ENCODE measurements at regions not wholly inside any gene's neighbourhood (a gene's known extent, or its start where the extent isn't known, plus 50 kb on each side); places are given as distances from the start of the nearest gene placed in this dataset.
"Not testable (repeated sequence)": the region's sequence is repeated elsewhere in the genome, so short reads cannot be mapped to it uniquely, and the experiment has no call there.

DNA sequence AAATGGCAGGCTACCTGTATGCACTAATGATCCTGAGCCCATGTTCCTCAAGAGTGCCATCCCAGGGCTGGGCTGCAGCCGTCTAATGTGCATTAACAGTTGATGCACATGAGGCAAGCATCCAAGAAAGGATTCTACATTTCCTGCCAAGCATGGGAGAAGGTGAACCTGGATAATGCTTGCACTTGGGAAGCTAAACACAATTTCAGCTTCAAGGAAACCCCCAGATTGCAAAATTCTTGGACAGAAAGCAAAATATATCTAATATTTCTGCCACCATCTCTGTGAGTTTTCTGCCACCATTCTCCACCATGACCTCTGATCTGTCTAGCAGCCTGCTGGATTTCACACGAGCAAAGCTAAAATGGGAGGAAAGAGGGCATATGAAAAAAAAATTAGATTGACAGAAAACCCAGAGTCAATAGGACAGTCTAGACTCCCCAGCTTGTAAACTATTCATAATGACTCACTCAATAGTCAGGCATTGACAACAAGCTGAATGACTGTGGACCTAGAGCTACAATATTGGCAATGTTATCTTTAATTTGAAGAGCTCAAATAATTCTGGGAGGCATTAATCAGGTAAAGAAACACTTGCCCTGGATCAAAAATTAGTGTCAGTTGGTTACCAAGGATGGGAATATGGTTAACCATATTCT lies 91.9 kb upstream of the BCL2L14 start:
- DNase-seq (ENCODE audit: low read depth in 2 of 2) = no peak

DNA sequence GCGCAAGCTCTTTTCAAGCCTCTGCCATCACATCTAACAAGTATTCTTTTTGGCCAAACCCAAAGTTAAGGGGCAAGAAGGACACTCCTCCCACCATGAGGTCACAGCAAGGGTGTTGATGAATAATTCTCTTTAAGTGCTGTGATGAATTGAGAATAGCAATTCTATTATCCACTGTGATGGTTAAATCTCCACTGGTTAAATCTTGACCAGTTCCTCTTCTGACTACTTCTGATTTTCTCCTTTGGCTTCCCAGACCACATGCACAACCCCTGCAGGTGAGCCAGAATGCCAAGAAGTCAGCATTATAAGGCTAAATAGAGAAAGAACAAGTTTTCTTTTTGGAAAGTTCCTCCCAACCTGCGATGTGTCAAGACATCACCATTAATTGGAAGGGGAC lies 90.6 kb upstream of the BCL2L14 start:
- DNase-seq (ENCODE audit: low read depth in 2 of 2) = no peak

DNA sequence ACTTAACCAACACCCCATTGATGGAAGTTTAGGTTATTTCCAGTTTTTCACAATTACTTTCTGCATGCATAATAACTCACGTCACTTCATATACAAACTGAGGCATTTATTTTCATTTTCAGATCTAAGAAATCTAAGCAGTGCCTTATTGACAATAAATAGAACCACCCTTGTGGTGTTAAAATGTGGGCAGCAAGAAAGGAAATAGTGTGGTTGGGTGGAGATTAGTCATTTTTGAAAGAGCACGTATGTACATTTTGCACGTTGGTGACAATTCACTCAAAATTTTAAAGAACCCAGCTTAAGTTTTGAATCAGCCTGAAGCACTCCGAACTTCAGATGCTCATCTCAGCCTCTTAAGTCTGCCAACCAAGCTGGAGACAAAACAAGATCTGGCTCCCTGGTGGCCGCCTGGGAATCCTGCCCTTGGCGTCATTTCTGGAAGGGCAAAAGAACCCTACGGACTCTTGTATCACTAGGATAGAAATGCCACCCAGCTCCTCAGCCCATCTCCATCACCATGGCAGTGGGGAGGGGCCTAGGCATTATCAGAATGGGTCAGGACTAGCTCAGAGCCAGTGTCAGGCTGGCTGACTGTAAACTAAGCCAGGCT lies 89.5 kb upstream of the BCL2L14 start:
- peak; percentile 21 to 28 for DNase-seq (ENCODE audit: low read depth in 2 of 2)

DNA sequence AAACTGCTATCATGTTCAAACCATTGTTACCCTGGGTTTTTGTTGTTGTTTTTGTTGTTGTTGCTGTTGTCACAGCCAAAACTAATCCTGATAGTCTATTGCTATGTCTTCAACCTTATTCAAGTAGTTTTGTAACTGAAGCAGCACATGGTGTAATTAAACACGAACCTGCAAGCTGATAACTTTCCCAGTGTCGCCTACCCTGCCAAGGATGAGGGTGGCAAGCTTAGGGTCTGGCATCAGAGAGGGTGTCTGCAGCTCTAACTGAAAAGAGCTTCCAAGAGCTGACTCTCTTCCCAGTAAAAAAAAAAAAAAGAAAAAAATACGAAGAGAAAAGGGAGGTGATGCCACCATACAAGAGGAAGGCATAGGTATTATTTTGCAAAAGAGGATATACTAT lies 86.3 kb upstream of the BCL2L14 start:
- no peak for DNase-seq (ENCODE audit: low read depth in 2 of 2)

DNA sequence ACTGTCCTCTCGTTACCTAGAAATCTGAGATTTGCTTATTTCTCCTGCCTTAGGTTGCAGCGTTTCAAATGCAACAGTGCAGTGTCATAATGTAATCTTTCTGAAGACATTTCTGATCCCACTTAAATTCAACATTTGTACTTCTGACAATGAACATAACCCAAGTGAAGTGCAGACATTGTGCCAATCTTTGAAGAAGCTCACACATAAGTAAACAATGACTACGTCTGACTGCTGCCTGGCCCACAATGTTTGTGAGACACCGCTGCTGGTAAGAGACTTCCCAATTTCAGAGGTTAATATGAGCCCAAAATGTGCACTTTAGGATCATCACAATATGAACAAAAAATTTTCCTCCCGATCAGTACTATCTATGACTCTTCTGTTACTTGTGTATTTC lies 84.6 kb upstream of the BCL2L14 start:
- DNase-seq (ENCODE audit: low read depth in 2 of 2) = no peak

DNA sequence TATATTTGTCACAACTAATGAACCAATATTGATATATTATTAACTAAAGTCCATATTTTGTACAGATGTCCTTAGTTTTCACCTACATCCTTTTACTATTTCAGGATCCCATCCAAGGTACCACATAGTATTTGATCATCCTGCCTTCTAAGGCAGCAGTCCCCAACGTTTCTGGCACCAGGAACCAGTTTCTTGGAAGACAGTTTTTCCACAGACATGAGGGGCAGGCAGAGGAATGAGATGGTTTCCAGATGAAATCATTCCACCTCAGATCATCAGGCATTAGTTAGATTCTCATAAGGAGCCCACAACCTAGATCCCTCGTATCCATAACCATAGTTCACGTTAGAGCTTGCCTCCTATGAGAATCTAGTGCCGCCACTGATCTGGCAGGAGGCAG lies 82.8 kb upstream of the BCL2L14 start:
- no peak for DNase-seq (ENCODE audit: low read depth in 2 of 2)

DNA sequence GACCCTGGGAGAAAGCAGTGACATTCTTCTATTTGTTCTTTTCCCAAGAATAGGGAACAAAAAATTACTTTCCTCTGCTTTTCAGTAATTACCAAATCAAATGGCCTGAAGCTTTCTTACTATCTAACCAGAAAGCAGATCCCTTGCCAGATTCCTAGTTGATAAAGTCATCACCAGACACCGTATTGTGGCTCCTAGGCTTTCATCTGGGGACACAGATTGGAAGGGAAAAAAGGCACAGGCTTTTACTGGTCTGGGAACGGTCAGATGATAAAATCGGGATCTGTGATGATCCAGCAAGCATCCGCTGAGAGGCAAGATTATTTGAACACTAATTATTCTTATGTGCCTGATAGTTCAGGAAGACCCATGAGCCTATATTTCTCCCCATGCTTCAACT lies 79.1 kb upstream of the BCL2L14 start:
- DNase-seq (ENCODE audit: low read depth in 2 of 2) = no peak

DNA sequence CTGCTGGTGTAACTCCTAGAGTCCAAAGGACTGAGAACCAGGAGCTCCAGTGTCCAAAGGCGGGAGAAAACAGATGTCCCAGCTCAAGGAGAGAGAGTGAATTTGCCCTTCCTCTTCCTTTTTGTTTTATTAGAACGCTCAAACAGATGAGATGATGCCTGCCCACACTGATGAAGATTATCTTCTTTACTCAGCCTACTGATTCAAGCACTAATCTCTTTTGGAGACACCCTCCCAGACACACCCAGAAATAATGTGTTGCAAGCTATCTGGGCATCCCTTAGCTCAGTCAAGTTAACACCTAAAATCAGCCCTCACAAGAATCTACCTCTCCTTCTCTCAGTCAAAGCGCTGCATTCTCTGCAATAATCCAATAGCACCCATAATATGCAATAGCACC lies 78.2 kb upstream of the BCL2L14 start:
- DNase-seq (ENCODE audit: low read depth in 2 of 2) = no peak

DNA sequence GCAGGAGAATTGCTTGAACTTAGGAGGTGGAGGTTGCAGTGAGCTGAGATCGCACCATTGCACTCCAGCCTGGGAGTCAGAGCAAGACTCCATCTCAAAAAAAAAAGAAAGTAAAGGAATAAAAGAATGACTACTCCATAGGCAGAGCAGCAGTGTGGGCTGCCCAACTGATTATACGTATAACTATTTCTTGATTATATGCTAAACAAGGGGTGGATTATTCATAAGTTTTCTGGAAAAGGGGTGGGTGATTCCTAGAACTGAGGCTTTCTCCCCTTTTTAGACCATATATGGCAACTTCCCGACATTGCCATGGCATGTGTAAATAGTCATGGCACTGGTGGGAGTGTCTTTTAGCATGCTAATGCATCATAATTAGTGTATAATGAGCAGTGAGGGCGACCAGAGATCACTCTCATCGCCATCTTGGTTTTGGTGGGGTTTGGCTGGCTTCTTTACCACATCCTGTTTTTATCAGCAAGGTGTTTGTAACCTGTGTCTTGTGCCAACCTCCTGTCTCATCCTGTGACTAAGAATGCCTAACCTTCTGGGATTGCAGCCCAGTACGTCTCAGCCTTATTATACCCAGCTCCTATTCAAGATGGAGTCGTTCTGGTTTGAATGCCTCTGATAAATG lies 72.3 kb upstream of the BCL2L14 start:
- not testable (repeated sequence) for DNase-seq (ENCODE audit: low read depth in 2 of 2)

DNA sequence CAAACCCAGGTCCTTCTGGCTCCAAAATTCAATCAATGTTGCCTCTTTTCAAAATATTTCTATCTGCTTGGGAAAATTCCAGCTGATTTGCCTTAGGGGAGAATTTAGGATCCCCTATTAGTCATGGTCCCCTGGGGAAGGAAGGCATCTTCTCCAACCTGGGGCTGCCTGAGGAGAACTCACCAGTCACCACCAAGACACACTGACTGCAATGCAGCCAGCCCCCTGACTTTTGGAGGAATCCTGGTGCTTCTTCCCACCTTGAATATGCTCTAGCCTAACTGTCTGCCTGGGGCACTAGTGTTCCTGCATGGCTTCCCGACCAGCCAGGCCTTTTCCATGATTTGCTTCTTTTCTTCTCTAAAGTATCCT lies 71.8 kb upstream of the BCL2L14 start:
- DNase-seq (ENCODE audit: low read depth in 2 of 2) = no peak

DNA sequence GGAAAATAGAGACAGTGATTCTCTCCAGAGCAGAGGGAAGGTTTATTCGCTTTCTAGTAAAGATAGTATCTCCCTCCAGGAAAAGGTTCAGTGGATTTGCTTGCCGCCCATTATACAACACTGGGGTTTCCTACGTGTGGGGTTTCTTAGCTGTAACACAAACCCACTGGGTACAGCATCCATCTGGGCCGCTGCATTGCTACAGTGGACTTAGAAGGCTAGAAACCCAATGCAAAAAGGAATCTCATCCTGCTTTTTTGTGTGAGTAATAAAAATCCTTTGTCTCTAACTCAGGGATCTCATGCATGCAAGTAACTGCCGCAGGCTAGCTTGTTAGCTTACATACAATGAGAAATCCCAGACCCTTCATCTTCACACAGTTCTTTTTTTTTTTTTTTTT lies 67.1 kb upstream of the BCL2L14 start:
- no peak for DNase-seq (ENCODE audit: low read depth in 2 of 2)

DNA sequence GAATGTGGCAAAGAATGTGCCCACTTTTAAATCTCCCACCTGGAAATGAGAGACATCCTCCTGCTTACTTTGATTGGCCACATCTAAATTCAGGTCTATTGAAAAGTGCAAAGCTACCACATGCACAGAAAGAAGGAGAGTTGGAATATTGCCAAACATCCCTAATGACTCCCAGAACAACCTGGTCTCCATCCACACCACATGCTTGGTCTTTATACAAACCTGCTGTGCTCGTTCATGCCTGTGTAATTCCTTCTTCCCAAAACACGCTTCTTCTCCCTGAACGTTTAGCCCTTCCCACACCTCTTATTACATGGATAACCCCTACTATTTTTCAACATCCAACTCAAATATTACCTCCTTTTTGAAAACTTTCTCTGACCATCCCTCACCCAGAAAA lies 66.2 kb upstream of the BCL2L14 start:
- no peak for DNase-seq (ENCODE audit: low read depth in 2 of 2)

DNA sequence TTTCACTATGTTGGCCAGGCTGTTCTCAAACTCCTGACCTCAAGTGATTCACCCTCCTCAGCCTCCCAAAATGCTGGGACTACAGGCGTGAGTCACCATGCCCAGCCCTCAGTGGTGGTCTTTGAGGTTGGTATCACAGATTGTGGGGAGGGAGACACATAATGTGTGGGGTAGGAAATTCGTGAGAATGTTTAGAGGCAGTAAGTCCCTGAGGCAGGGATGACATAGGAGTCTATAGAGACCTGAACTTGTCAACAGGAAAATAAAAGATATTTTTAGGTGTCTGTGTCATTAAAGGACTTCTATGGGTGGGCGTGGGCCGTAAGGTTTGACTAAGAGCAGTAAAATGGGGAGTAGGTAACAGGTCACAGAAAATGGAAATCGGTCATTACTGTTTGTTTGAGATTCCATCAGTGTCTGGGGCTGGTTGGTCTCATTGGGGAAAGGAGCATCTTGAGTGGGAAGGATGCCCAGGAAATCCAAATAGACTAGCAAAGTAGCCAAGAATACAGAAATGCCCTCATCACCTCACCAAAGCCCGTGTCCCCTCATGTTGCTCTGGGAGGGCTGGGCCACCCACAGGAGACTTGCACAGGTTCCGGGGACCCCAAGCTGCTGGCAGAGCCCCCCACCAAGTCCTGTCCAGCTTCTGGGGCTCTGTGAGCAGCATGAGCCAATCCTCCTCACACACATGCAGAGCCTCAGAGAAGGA lies 63.6 kb upstream of the BCL2L14 start:
- peak; percentile 55 to 75 for DNase-seq (ENCODE audit: low read depth in 2 of 2)

DNA sequence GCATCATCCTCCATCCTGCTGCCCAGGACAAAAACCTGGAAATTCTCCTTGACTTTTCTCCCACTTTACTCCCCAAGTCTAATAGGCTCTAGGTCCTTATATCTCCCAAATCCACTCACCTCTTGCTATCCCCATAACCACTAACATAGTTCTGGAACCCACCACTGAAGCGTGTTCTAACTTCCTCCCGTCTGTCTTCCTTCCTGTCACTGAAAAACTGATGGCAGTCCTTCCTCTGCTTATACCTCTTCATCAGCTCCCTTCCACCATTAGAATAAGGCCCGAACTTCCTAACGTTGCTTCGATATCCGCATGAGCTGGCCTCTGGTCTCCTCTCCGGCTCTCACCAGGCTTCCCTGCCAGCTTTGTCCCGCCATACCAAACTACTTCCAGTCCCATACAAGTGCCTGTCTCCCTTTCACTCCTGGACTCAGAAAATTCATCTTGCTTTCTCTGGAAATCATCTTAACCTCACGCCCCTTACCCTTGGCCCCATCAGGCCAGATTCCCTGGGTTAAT lies 63.0 kb upstream of the BCL2L14 start:
- no peak for DNase-seq (ENCODE audit: low read depth in 2 of 2)

DNA sequence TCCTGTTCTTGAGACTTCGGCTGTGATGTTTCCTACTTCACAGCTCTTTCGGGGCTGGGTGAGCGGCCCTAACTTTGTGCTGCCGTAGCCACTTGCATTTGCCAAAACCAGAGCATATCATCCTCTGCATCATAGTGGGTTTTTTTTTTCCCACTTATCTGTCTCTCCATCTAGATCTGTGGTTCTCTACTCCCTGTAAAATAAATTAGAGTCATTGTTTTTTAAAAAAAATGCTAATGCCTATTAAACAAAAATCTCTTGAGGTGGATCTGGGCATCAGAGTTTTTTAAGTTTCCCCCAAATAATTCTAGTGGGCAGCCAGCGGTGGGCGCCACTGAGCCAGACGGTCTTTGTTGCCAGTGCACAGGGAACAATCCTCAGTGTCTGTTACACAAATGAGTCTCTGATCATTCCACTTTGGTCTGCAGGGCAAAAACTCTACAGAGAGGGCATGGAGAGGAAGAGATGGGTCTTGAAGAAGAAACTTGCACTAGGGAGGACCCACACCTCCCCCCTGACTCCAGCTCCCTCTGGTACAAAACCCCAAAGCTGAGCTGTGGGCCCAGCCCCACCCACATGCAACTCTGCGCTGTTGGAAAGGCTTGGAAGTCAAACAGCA lies 62.4 kb upstream of the BCL2L14 start:
- DNase-seq (ENCODE audit: low read depth in 2 of 2) = no peak

DNA sequence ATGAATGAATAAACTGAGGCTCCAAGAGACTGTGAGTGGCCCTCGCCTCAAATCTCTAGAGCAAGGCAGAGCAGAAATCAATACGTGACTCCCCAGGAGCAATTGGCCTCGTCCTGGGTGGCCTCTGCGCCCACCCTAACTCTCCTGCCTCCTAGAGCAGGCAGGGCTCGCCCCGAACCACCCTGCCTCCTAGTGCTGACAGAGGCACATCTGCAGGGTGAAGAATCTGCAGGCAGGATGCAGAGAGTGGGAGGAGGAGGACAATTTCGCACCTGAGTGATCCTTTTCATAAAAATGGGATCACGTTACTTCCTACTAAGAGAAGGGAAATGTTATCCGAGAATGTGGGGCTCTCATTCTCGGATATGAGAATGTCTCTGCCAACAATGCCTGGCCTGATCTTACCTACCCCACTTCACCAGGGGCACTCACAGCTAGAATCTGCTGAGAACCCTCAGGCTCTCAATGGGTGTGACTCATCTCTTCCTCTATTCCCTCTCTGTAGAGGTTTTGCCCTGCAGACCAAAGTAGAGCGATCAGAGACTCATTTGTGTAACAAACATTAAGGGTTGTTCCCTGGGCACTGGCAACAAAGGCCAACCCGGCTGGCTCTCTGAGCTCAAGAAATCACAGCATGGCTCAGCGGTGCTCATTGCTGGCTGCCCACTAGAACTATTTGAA lies 61.7 kb upstream of the BCL2L14 start:
- DNase-seq (ENCODE audit: low read depth in 2 of 2) = no peak

DNA sequence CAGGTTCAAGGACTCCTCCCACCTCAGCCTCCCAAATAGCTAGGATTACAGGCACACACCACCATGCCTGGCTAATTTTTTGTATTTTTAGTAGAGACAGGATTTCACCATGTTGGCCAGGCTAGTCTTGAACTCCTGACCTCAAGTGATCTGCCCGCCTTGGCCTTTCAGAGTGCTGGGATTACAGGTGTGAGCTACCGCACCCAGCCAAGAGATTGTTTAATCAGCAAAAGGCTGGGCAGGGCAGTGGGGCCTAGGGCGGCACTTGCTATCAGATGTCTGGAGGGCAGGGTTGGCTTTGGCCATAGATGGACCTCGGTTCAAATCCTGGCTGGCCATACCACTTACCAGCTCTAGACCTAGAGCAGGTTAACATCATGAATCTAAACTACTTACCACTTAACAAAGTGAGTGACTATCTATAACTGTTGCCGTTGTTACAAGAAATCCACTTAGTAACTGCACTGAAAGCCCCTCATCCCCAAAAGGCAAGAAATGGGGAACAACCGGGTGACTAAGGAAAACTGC lies 60.9 kb upstream of the BCL2L14 start:
- DNase-seq (ENCODE audit: low read depth in 2 of 2) = not testable (repeated sequence)

DNA sequence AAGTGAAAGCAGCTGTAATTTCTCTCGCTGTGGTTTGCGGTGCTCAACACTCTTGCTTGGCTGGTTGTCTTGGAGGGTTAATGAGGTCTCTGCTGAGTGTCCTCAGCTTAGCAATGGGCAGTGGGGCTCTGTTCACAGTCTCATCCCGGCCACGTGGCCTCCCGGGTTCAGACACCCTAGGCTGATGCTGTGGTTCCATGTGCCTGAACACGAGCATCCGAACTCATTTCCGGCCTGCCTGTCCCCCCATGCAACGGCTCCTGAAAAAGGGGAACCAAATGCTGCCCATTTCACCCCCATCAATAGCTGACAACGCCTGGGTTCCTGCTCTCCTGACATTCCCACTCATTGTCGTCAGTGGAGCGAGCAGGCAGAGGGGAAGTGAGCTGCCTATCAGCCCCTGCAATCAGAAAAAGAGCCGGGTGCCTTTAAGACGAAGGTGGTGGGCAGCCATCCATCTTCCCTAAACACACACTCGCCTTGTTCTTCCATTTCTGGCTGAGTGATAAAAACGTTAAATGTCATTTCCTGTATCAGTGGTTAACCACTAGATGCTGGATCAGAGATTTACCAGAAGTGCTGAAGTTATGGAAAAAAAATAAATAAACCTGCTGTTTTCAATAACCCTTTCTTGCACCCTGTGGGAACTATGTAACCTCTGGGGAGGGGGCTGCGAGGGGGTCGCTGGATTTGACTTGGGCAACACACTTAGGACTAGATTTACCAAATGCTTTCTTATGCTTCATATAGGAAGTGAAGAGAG lies 60.3 kb upstream of the BCL2L14 start:
- peak in 1 of 2 donors; percentile 64 for DNase-seq (ENCODE audit: low read depth in 2 of 2)

DNA sequence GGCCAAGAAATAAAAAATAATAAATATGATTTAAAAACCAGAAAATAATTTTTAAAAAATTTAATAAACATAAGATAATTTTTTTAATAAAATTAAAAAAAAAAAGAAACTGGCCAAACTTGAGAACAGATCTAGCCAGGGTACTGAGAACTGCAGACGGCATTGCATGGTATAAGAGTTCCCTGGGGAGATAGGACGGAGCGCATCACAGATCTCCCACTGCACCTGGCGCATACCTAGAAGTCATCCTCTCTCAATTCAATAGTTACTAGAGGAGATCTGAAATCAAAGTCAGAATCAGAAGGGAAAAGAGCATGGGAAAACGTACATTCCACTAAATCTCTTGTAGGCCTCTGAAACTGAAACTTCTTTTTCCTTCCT lies 58.9 kb upstream of the BCL2L14 start:
- DNase-seq (ENCODE audit: low read depth in 2 of 2) = no peak

DNA sequence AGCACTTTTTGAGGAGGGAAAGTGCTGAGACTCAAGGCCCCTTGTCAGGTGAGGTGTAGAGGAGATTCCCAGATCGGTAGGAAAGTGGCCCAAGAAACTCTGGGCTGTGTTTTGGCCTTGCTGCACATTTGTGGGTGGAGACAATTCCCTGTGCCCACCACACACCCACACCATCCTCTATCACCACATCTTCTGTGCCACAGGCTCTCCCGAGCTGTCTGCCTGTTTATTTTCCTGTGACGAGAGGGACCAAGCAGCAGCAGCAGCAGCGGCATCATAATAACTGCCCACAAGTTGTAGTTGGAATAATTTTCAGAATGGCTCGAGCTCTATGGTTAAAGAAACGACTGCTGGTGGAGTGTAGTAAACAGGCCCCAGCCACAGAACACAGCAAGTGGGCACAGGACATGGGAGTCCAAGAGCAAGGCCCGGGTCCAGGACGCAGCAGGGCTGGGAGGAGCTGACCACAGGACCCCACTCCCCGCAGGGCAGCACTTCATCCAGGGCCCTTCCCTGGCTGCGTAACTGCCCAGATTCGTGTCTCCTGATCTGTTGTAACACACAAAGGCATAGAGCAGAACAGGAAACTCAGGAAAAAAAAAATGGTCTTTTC lies 55.6 kb upstream of the BCL2L14 start:
- no peak for DNase-seq (ENCODE audit: low read depth in 2 of 2)

All from stimulated activated CD8-positive, alpha-beta memory T cell treated with anti-CD3 and anti-CD28 coated beads, Interleukin-2, amount 100 ng/mL, for 48 hours (primary cell).